Gastrocnemius medialis (tissue), 4 donors: ENCODE measurements at regions not wholly inside any gene's neighbourhood (a gene's known extent, or its start where the extent isn't known, plus 50 kb on each side); places are given as distances from the start of the nearest gene placed in this dataset.

Experiments used
- ATAC-seq, 2 donors: fragments of 150-250 bp; one replicate each; pipeline ENCODE4 v1.9.1; 2016
- DNase-seq, 2 donors: peaks; one replicate each; pipeline ENCODE4 v3.0.0-alpha.2; 2019
- H3K27ac ChIP-seq, 4 donors: fragments of 200-600 bp; sonication (generic); 1 replicate in 1 of 4; 2 replicates in 3 of 4; pipeline ENCODE4 v1.5.1; 2016 to 2018; ENCODE audit warnings: mild to moderate bottlenecking in 2 of 4, moderate library complexity in 1 of 4
- H3K27me3 ChIP-seq, 3 donors: fragments of 200-600 bp; sonication (generic) in 2 of 3; 1 replicate in 1 of 3; 2 replicates in 2 of 3; pipeline versions ENCODE4 v1.5.1 to v1.6.0; 2016 to 2019; ENCODE audit warnings: mild to moderate bottlenecking in 1 of 3, moderate library complexity in 1 of 3
- H3K36me3 ChIP-seq, 2 donors: fragments of 200-600 bp; sonication (generic) in 1 of 2; one replicate each; pipeline ENCODE4 v1.5.1; 2017 to 2018
- H3K4me1 ChIP-seq, 2 donors: fragments of 200-600 bp; sonication (generic) in 1 of 2; one replicate each; pipeline ENCODE4 v1.5.1; 2016 to 2017; ENCODE audit warnings: mild to moderate bottlenecking in 2 of 2
- H3K4me3 ChIP-seq, 4 donors: fragments of 200-600 bp; sonication (generic) in 3 of 4; 1 replicate in 1 of 4; 2 replicates in 3 of 4; pipeline ENCODE4 v1.5.1; 2016 to 2019; ENCODE audit warnings: mild to moderate bottlenecking in 2 of 4
- H3K9me3 ChIP-seq, 3 donors: fragments of 200-600 bp; sonication (generic) in 2 of 3; 1 replicate in 1 of 3; 2 replicates in 2 of 3; pipeline ENCODE4 v1.5.1; 2016 to 2019
- POLR2A ChIP-seq, 2 donors: fragments of 450-650 bp; IDR thresholded peaks; one replicate each; pipeline ENCODE4 v1.6.1; 2017; ENCODE audit warnings: antibody characterized with exemption in 2 of 2, mild to moderate bottlenecking in 2 of 2, moderate library complexity in 2 of 2
- in situ Hi-C, 4 donors: fragments of 200-750 bp; cut with MboI; loops; one replicate each; pipeline versions ENCODE4 v1.15.0 to v1.8.0; 2017; ENCODE audit warnings: low sequenced_read_pairs in 4 of 4
- intact Hi-C: fragments of 100-400 bp; cut with DNase I; formaldehyde crosslinking; loops from one replicate; pipeline ENCODE4 v1.15.1; 2023; ENCODE audit warnings: low total_unique reads
- TF ChIP-seq, protein P1 (sequence below), 5 experiments: fragments of 450-650 bp in 3 of 5; fragments of 200-600 bp in 2 of 5; sonication (generic) in 2 of 5; IDR thresholded peaks in 4 of 5; conservative IDR thresholded peaks in 1 of 5; 1 replicate in 4 of 5; 2 replicates in 1 of 5; pipeline ENCODE4 v1.5.1; 2016 to 2019; ENCODE audit warnings: antibody characterized with exemption in 5 of 5, mild to moderate bottlenecking in 3 of 5, moderate library complexity in 3 of 5

DNA sequence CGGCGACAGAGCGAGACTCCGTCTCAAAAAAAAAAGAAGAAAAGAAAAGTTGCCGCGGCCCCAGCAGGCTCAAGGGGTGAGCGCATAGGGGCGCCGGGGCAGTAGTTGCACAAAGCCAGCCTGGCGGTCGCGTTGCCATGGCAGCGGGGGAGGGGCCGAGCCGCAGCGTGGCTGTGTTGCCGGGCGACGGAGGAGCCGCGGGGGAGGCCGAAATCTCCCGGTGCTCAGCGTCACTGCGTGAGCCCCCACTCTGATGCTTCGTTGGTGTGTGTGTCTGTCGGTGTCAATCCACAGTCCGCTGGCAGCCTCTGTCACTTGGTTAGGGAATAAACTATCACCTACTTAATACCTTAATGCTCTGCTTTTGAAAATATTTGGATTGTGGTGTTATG is 82.9 kb upstream of the C1QTNF9B start:
- no peak for TF ChIP-seq POLR2A (IDR thresholded peaks at IDR 0.05)
- TF ChIP-seq, protein P1, sequence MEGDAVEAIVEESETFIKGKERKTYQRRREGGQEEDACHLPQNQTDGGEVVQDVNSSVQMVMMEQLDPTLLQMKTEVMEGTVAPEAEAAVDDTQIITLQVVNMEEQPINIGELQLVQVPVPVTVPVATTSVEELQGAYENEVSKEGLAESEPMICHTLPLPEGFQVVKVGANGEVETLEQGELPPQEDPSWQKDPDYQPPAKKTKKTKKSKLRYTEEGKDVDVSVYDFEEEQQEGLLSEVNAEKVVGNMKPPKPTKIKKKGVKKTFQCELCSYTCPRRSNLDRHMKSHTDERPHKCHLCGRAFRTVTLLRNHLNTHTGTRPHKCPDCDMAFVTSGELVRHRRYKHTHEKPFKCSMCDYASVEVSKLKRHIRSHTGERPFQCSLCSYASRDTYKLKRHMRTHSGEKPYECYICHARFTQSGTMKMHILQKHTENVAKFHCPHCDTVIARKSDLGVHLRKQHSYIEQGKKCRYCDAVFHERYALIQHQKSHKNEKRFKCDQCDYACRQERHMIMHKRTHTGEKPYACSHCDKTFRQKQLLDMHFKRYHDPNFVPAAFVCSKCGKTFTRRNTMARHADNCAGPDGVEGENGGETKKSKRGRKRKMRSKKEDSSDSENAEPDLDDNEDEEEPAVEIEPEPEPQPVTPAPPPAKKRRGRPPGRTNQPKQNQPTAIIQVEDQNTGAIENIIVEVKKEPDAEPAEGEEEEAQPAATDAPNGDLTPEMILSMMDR (IDR thresholded peaks at IDR 0.05 in 4 of 5, conservative IDR thresholded peaks at IDR 0.05 in 1 of 5) = no peak
- Histone ChIP-seq H3K36me3 (no peaks in the 10 kb centered on the region), H3K27ac (peak overlapping the region in 1 of 4 donors; percentile 24), H3K4me1 (peaks cover 5 to 7% of the 10 kb centered on the region in 2 donors), H3K9me3 (no peaks in the 10 kb centered on the region), H3K27me3 (peaks cover 11 to 24% (median 16%) of the 10 kb centered on the region in 3 donors), H3K4me3 (peak overlapping the region; percentile 44 to 70 (median 58))
- ATAC-seq (peak; percentile 45 to 46), DNase-seq (peak; percentile 26 to 40)
- intact Hi-C loops (no loop called here), in situ Hi-C loops (no loop called here)

DNA sequence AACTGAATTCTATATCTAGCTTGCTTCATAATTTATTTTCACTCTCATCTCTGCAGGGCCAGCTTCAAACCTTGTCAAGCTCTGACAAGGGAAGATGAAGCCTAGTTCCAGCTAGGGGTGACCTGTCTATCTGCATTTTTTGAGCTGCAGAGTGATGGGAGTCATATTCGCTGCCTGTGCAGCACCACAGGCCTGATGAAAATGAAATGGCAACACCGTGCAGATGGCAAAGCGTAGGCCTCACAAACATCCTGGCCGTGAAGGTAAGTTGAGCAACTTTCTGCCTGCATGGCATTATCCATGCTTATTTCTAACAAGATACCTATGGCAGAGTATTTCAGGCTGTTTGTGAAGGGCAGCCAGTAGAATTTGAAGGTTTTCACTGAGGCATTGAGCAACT is 86.4 kb upstream of the C1QTNF9B start:
- in situ Hi-C loops (no loop called here), intact Hi-C loops (no loop called here)
- Histone ChIP-seq H3K4me1 (peaks cover 5 to 11% of the 10 kb centered on the region in 2 donors), H3K4me3 (no peak overlapping the region), H3K9me3 (no peaks in the 10 kb centered on the region), H3K27me3 (peaks cover 9 to 22% (median 10%) of the 10 kb centered on the region in 3 donors), H3K36me3 (no peaks in the 10 kb centered on the region), H3K27ac (no peak overlapping the region)
- TF ChIP-seq POLR2A (IDR thresholded peaks at IDR 0.05) = no peak
- TF ChIP-seq, protein P1 (IDR thresholded peaks at IDR 0.05 in 4 of 5, conservative IDR thresholded peaks at IDR 0.05 in 1 of 5) = no peak
- no peak for DNase-seq
- no peak for ATAC-seq

DNA sequence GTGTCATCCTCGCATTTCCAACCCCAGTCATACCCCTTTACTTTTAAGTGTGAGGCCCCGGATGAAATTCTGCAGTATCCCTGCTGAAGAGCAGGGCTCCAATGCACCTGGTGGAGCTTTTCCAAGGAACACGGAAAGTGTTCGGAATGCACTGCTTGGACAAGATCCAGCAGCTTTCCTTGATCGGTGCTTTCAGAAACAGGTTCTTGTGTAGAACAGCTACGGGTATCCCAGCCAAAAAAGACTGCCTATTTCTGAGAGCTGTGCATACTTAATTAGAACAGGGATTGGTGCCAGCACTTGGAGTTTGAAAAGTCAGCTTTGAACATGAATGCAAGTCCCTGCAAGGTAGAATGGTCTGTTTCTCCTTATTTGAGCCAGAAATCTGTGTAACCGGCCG is 87.2 kb upstream of the C1QTNF9B start:
- Histone ChIP-seq H3K4me1 (peaks cover 0 to 8% of the 10 kb centered on the region in 2 donors), H3K27ac (no peak overlapping the region), H3K27me3 (peaks cover 4 to 16% (median 5%) of the 10 kb centered on the region in 3 donors), H3K4me3 (no peak overlapping the region), H3K9me3 (no peaks in the 10 kb centered on the region), H3K36me3 (no peaks in the 10 kb centered on the region)
- ATAC-seq (no peak), DNase-seq (no peak)
- in situ Hi-C loops = no loop called here
- intact Hi-C loops = no loop called here
- TF ChIP-seq, protein P1 (IDR thresholded peaks at IDR 0.05 in 4 of 5, conservative IDR thresholded peaks at IDR 0.05 in 1 of 5) = no peak
- TF ChIP-seq POLR2A (IDR thresholded peaks at IDR 0.05) = no peak

DNA sequence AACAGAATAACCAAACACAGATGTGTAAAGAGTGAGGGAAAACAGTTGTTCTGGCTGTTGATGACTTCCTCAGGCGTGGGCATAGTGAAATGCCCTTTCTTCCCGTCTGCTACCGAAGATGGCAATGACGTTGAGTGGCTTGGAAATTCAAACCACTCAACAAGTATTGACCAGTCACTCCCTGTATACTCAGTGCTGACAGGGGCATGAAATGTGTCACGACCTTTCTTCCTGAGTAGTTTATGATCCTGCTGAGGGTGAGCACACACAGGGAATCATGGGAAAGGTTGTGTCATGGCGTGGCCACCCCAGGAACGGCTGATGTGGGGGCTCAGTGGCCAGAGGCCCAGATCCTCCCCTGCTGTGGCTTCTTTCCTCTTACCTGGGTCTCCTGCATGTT is 87.8 kb upstream of the C1QTNF9B start:
- ATAC-seq (no peak), DNase-seq (no peak)
- TF ChIP-seq, protein P1 (IDR thresholded peaks at IDR 0.05 in 4 of 5, conservative IDR thresholded peaks at IDR 0.05 in 1 of 5) = no peak
- TF ChIP-seq POLR2A (IDR thresholded peaks at IDR 0.05) = no peak
- no peak overlapping the region for H3K27ac ChIP-seq
- peaks cover 0 to 6% of the 10 kb centered on the region in 2 donors for H3K4me1 ChIP-seq
- intact Hi-C loops = no loop called here
- no peaks in the 10 kb centered on the region for H3K36me3 ChIP-seq
- H3K27me3 ChIP-seq = peaks cover 0 to 11% (median 2%) of the 10 kb centered on the region in 3 donors
- H3K9me3 ChIP-seq = no peaks in the 10 kb centered on the region
- no peak overlapping the region for H3K4me3 ChIP-seq
- in situ Hi-C loops = no loop called here

DNA sequence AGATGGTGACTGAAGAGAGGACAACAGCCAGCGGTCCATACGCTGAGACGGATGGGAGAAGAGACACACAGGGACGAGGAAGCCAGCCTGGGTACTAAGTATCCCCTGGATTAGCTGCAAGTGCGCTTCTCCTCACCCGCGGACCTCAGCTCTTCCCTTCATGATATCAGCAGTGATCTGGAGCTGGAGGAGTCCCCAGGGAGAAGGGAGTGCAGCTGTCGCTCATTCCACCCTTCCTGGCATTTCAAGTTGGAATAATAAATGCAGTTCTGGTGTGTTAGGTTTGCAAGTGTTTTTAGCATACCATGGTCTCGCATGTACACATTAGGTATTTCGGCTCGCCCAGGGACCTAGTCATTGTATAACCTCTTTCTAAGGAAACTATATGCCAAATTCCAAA is 88.5 kb upstream of the C1QTNF9B start:
- H3K4me1 ChIP-seq = peaks cover 0 to 3% of the 10 kb centered on the region in 2 donors
- no peaks in the 10 kb centered on the region for H3K36me3 ChIP-seq
- intact Hi-C loops = no loop called here
- TF ChIP-seq POLR2A (IDR thresholded peaks at IDR 0.05) = no peak
- TF ChIP-seq, protein P1 (IDR thresholded peaks at IDR 0.05 in 4 of 5, conservative IDR thresholded peaks at IDR 0.05 in 1 of 5) = no peak
- H3K9me3 ChIP-seq = no peaks in the 10 kb centered on the region
- peaks cover 0 to 3% (median 0%) of the 10 kb centered on the region in 3 donors for H3K27me3 ChIP-seq
- no peak overlapping the region for H3K4me3 ChIP-seq
- no peak for DNase-seq
- no peak for ATAC-seq
- H3K27ac ChIP-seq = no peak overlapping the region
- in situ Hi-C loops = no loop called here
